HepG2 (cell line): ENCODE measurements at regions not wholly inside any gene's neighbourhood (a gene's known extent, or its start where the extent isn't known, plus 50 kb on each side); places are given as distances from the start of the nearest gene placed in this dataset.
A peak's percentile ranks its signal among the peaks of the same experiment; 100 is the strongest.

ENCODE experiments used
- ATAC-seq: fragments of 200-7000 bp; cut with Tn5 transposase; 3 replicates; pipeline ENCODE4 v1.9.1; 2020; ENCODE audit warnings: mild to moderate bottlenecking, moderate library complexity
- BruUV-seq: library from RNA; stranded (reverse); fragments of 400-500 nt; replicated peaks from 2 replicates; lab custom pipeline; 2021; lab: Mats Ljungman, UMichigan
- CTCF ChIA-PET: fragments of 300-600 bp; formaldehyde crosslinking; extraction: SDS; loops from one replicate; lab custom pipeline; 2021; ENCODE audit warnings: low total read pairs, inconsistent platforms, low intra/inter-chr PET ratio; lab: Yijun Ruan, JAX
- POLR2A ChIA-PET: fragments of 350-600 bp; sonication (Branson Sonifier 250); formaldehyde crosslinking; loops from one replicate; lab custom pipeline; 2020; ENCODE audit warnings: antibody characterized with exemption, inconsistent platforms; lab: Yijun Ruan, JAX
- DNase-seq: peaks from one replicate; pipeline ENCODE4 v3.0.0-alpha.2; 2015; ENCODE audit warnings: low spot score
- FAIRE-seq: peaks from 3 replicates; lab custom pipeline; 2011; peaks lifted over from hg19 to GRCh38; lab: Jason Lieb, UNC
- H2AFZ ChIP-seq: one replicate; pipeline ENCODE4 v1.6.1; 2011; ENCODE audit warnings: low read length, inconsistent platforms
- H3K27ac ChIP-seq: fragments of 300-600 bp; 3 replicates; pipeline ENCODE4 v1.8.0; 2011; ENCODE audit warnings: mixed run types, mild to moderate bottlenecking, mixed read lengths, low read length, inconsistent platforms; ENCODE audit not compliant: insufficient read depth; ENCODE audit errors: extremely low read length
- H3K27me3 ChIP-seq, 2 experiments: fragments of 200-600 bp in 1 of 2; 2 replicates in 1 of 2; 3 replicates in 1 of 2; pipeline versions ENCODE4 v1.6.0 to v1.8.0; 2011; ENCODE audit warnings: low read length in 2 of 2, mild to moderate bottlenecking in 2 of 2, moderate library complexity in 2 of 2, inconsistent platforms in 1 of 2; ENCODE audit not compliant: insufficient read depth in 2 of 2, control insufficient read depth in 1 of 2
- H3K36me3 ChIP-seq, 2 experiments: fragments of 200-600 bp in 1 of 2; replicated peaks in 1 of 2; 2 replicates in 1 of 2; 3 replicates in 1 of 2; pipeline versions ENCODE4 v1.5.1 to v1.8.0; 2011; ENCODE audit warnings: low read length in 2 of 2, inconsistent platforms in 1 of 2; ENCODE audit not compliant: insufficient read depth in 2 of 2, control insufficient read depth in 1 of 2
- H3K4me1 ChIP-seq: 2 replicates; pipeline ENCODE4 v1.5.1; 2012; ENCODE audit warnings: low read length, inconsistent platforms; ENCODE audit not compliant: insufficient read depth
- H3K4me2 ChIP-seq: 2 replicates; pipeline ENCODE4 v1.6.0; 2011; ENCODE audit warnings: low read depth, low read length, inconsistent platforms
- H3K4me3 ChIP-seq, 3 experiments: fragments of 200-600 bp in 1 of 3; sonication (generic), shearing (Covaris generic) in 1 of 3; replicated peaks in 1 of 3; 2 replicates each; pipeline ENCODE4 v1.5.1; 2011 to 2016; ENCODE audit warnings: low read length in 3 of 3, inconsistent platforms in 2 of 3, low read depth in 2 of 3, mild to moderate bottlenecking in 2 of 3, control low read depth in 1 of 3, mixed read lengths in 1 of 3; ENCODE audit not compliant: insufficient read depth in 1 of 3
- H3K79me2 ChIP-seq: one replicate; pipeline ENCODE4 v1.6.1; 2011; ENCODE audit warnings: low read length, inconsistent platforms; ENCODE audit not compliant: insufficient read depth
- H3K9ac ChIP-seq: 2 replicates; pipeline ENCODE4 v1.6.0; 2011; ENCODE audit warnings: mild to moderate bottlenecking, low read depth, low read length, inconsistent platforms; ENCODE audit not compliant: insufficient read depth
- H3K9me3 ChIP-seq: 2 replicates; pipeline ENCODE4 v1.5.1; 2012; ENCODE audit warnings: mild to moderate bottlenecking, low read length
- H4K20me1 ChIP-seq: 2 replicates; pipeline ENCODE4 v1.6.0; 2011; ENCODE audit warnings: inconsistent platforms, mild to moderate bottlenecking, low read length, moderate library complexity; ENCODE audit not compliant: insufficient read depth
- ARID2 ChIP-seq: sonication (generic); formaldehyde crosslinking; IDR thresholded peaks from 2 replicates; pipeline ENCODE4 v1.8.1; 2022; ENCODE audit warnings: mild to moderate bottlenecking, missing genetic modification reagents, borderline replicate concordance
- GABPA ChIP-seq, 2 experiments: IDR thresholded peaks; 2 replicates each; pipeline ENCODE4 v1.6.1; 2011 to 2016; ENCODE audit warnings: low read depth in 2 of 2, low read length in 1 of 2, missing biosample characterization in 1 of 2, missing genetic modification characterization in 1 of 2
- NCOA5 ChIP-seq: sonication (generic); formaldehyde crosslinking; IDR thresholded peaks from 2 replicates; pipeline ENCODE4 v1.4.0; 2020; ENCODE audit warnings: missing genetic modification reagents
- ONECUT2 ChIP-seq: sonication (generic); formaldehyde crosslinking; IDR thresholded peaks from 2 replicates; pipeline ENCODE4 v1.4.0; 2020; ENCODE audit warnings: missing genetic modification reagents
- SP140L ChIP-seq: sonication (generic); formaldehyde crosslinking; IDR thresholded peaks from 2 replicates; pipeline ENCODE4 v1.4.0; 2020; ENCODE audit warnings: missing genetic modification reagents, borderline replicate concordance
- TEAD3 ChIP-seq: optimal IDR thresholded peaks from 2 replicates; pipeline ENCODE3; 2016; ENCODE audit warnings: borderline replicate concordance
- ZNF230 ChIP-seq: sonication (generic); formaldehyde crosslinking; IDR thresholded peaks from 2 replicates; pipeline ENCODE4 v1.4.0; 2020; ENCODE audit warnings: mild to moderate bottlenecking, missing genetic modification reagents
- ZNF253 ChIP-seq: sonication (generic); formaldehyde crosslinking; IDR thresholded peaks from 2 replicates; pipeline ENCODE4 v1.8.0; 2022; ENCODE audit warnings: mild to moderate bottlenecking, missing genetic modification reagents, borderline replicate concordance
- ZNF569 ChIP-seq: sonication (generic); formaldehyde crosslinking; IDR thresholded peaks from 2 replicates; pipeline ENCODE4 v1.5.0; 2020; ENCODE audit warnings: mild to moderate bottlenecking, missing genetic modification reagents, moderate library complexity, borderline replicate concordance
- ZNF790 ChIP-seq: sonication (generic); formaldehyde crosslinking; IDR thresholded peaks from 2 replicates; pipeline ENCODE4 v1.8.0; 2022; ENCODE audit warnings: missing genetic modification reagents, mild to moderate bottlenecking, borderline replicate concordance
- WGBS: methylation state at CpG from one replicate; pipeline ENCODE4 v1.1.6; 2017; ENCODE audit warnings: low lambda C conversion rate; 5-methylcytosine and 5-hydroxymethylcytosine counted together
- in situ Hi-C: cut with HindIII; loops from 2 replicates; pipeline ENCODE4 v1.10.0; 2017; ENCODE audit warnings: low pct_unique_long_range_greater_than_20kb; ENCODE audit not compliant: extremely low pct_ligation_motif_present
- intact Hi-C: fragments of 100-400 bp; cut with micrococcal nuclease; formaldehyde crosslinking; loops from one replicate; pipeline ENCODE4 v1.10.0; 2022; ENCODE audit not compliant: unreplicated experiment
- TF ChIP-seq, protein P1 (sequence below): sonication (generic); formaldehyde crosslinking; IDR thresholded peaks from 2 replicates; pipeline ENCODE4 v1.5.0; 2020; ENCODE audit warnings: mild to moderate bottlenecking, missing genetic modification reagents
- TF ChIP-seq, protein P2 (sequence below): sonication (generic); formaldehyde crosslinking; IDR thresholded peaks from 2 replicates; pipeline ENCODE4 v1.4.0; 2020; ENCODE audit warnings: missing genetic modification reagents, mild to moderate bottlenecking, borderline replicate concordance
- TF ChIP-seq, protein P3 (sequence below): sonication (generic); formaldehyde crosslinking; IDR thresholded peaks from 2 replicates; pipeline ENCODE4 v1.4.0; 2020; ENCODE audit warnings: missing genetic modification reagents, borderline replicate concordance
- TF ChIP-seq, protein P4 (sequence below): sonication (generic); formaldehyde crosslinking; IDR thresholded peaks from 2 replicates; pipeline ENCODE4 v1.8.0; 2022; ENCODE audit warnings: mild to moderate bottlenecking, missing genetic modification reagents; ENCODE audit not compliant: insufficient replicate concordance

DNA sequence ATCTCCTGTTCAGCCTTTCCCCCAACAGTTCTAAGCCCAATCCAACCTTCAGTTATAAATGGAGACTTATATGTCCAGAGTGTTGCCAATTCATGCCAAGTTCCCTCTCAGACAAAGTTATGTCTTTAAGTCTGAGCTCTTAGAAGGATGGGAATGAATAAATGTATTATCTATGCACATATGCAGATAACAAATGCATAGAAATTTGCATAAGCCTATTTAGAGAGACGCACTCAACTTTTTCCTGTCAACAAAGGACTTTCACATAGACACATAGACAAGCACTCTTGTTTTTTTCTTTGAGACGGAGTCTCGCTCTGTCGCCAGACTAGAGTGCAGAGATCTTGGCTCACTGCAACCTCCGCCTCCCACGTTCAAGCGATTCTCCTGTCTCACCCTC lies 95.1 kb downstream of the SOX9 start:
- no TSS peak for BruUV-seq
- WGBS: 70% methylated on average over 7 of the region's 7 CpGs
- no peaks in the 10 kb centered on the region for H3K79me2 ChIP-seq
- no peaks in the 10 kb centered on the region for H3K9me3 ChIP-seq
- in situ Hi-C loops (no loop called here), intact Hi-C loops (no loop called here)
- H3K27me3 ChIP-seq: peaks cover 0 to 23% of the 10 kb centered on the region in 2 experiments; a peak in 1 of 5 replicates
- ChIA-PET CTCF (no interaction called here), POLR2A (no interaction called here)
- H3K4me3 ChIP-seq: no peak overlapping the region
- DNase-seq (no peak), ATAC-seq (no peak), FAIRE-seq (peak; percentile 37)
- no peaks in the 10 kb centered on the region for H3K4me1 ChIP-seq
- H3K4me2 ChIP-seq: no peak overlapping the region
- H3K36me3 ChIP-seq: no peaks in the 10 kb centered on the region
- H3K9ac ChIP-seq: no peak overlapping the region
- H2AFZ ChIP-seq: no peak overlapping the region
- H4K20me1 ChIP-seq: no peaks in the 10 kb centered on the region
- no peak overlapping the region for H3K27ac ChIP-seq
- TF ChIP-seq ZNF253 (CRISPR knock-in tag) (no peak), ARID2 (CRISPR knock-in tag) (no peak), ONECUT2 (CRISPR knock-in tag) (no peak), SP140L (CRISPR knock-in tag) (no peak), ZNF230 (no peak), ZNF790 (no peak), TEAD3 (CRISPR knock-in tag) (no peak), GABPA (IDR thresholded peaks at IDR 0.05; ENCODE audit: low read depth, low read length) (no peak), GABPA (CRISPR knock-in tag; IDR thresholded peaks at IDR 0.05; ENCODE audit: low read depth) (no peak), ZNF569 (no peak), NCOA5 (CRISPR knock-in tag) (no peak)
- TF ChIP-seq, protein P1, sequence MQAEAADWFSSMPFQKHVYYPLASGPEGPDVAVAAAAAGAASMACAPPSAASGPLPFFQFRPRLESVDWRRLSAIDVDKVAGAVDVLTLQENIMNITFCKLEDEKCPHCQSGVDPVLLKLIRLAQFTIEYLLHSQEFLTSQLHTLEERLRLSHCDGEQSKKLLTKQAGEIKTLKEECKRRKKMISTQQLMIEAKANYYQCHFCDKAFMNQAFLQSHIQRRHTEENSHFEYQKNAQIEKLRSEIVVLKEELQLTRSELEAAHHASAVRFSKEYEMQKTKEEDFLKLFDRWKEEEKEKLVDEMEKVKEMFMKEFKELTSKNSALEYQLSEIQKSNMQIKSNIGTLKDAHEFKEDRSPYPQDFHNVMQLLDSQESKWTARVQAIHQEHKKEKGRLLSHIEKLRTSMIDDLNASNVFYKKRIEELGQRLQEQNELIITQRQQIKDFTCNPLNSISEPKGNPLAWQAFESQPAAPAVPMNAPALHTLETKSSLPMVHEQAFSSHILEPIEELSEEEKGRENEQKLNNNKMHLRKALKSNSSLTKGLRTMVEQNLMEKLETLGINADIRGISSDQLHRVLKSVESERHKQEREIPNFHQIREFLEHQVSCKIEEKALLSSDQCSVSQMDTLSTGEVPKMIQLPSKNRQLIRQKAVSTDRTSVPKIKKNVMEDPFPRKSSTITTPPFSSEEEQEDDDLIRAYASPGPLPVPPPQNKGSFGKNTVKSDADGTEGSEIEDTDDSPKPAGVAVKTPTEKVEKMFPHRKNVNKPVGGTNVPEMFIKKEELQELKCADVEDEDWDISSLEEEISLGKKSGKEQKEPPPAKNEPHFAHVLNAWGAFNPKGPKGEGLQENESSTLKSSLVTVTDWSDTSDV (CRISPR knock-in tag): no peak
- TF ChIP-seq, protein P2, sequence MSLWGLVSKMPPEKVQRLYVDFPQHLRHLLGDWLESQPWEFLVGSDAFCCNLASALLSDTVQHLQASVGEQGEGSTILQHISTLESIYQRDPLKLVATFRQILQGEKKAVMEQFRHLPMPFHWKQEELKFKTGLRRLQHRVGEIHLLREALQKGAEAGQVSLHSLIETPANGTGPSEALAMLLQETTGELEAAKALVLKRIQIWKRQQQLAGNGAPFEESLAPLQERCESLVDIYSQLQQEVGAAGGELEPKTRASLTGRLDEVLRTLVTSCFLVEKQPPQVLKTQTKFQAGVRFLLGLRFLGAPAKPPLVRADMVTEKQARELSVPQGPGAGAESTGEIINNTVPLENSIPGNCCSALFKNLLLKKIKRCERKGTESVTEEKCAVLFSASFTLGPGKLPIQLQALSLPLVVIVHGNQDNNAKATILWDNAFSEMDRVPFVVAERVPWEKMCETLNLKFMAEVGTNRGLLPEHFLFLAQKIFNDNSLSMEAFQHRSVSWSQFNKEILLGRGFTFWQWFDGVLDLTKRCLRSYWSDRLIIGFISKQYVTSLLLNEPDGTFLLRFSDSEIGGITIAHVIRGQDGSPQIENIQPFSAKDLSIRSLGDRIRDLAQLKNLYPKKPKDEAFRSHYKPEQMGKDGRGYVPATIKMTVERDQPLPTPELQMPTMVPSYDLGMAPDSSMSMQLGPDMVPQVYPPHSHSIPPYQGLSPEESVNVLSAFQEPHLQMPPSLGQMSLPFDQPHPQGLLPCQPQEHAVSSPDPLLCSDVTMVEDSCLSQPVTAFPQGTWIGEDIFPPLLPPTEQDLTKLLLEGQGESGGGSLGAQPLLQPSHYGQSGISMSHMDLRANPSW (CRISPR knock-in tag): no peak
- TF ChIP-seq, protein P3, sequence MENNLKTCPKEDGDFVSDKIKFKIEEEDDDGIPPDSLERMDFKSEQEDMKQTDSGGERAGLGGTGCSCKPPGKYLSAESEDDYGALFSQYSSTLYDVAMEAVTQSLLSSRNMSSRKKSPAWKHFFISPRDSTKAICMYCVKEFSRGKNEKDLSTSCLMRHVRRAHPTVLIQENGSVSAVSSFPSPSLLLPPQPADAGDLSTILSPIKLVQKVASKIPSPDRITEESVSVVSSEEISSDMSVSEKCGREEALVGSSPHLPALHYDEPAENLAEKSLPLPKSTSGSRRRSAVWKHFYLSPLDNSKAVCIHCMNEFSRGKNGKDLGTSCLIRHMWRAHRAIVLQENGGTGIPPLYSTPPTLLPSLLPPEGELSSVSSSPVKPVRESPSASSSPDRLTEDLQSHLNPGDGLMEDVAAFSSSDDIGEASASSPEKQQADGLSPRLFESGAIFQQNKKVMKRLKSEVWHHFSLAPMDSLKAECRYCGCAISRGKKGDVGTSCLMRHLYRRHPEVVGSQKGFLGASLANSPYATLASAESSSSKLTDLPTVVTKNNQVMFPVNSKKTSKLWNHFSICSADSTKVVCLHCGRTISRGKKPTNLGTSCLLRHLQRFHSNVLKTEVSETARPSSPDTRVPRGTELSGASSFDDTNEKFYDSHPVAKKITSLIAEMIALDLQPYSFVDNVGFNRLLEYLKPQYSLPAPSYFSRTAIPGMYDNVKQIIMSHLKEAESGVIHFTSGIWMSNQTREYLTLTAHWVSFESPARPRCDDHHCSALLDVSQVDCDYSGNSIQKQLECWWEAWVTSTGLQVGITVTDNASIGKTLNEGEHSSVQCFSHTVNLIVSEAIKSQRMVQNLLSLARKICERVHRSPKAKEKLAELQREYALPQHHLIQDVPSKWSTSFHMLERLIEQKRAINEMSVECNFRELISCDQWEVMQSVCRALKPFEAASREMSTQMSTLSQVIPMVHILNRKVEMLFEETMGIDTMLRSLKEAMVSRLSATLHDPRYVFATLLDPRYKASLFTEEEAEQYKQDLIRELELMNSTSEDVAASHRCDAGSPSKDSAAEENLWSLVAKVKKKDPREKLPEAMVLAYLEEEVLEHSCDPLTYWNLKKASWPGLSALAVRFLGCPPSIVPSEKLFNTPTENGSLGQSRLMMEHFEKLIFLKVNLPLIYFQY (CRISPR knock-in tag): no peak
- TF ChIP-seq, protein P4, sequence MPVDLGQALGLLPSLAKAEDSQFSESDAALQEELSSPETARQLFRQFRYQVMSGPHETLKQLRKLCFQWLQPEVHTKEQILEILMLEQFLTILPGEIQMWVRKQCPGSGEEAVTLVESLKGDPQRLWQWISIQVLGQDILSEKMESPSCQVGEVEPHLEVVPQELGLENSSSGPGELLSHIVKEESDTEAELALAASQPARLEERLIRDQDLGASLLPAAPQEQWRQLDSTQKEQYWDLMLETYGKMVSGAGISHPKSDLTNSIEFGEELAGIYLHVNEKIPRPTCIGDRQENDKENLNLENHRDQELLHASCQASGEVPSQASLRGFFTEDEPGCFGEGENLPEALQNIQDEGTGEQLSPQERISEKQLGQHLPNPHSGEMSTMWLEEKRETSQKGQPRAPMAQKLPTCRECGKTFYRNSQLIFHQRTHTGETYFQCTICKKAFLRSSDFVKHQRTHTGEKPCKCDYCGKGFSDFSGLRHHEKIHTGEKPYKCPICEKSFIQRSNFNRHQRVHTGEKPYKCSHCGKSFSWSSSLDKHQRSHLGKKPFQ: no peak
